ENCODE measurements at regions not wholly inside any gene's neighbourhood (a gene's known extent, or its start where the extent isn't known, plus 50 kb on each side); places are given as distances from the start of the nearest gene placed in this dataset.

GRCh38 chr13:50071379-50071778 is 56.1 kb downstream of the KCNRG start:
- no peak for TF ChIP-seq CTCF (IDR thresholded peaks at IDR 0.05; ENCODE audit: insufficient read depth, missing control alignments)
- FAIRE-seq (no peak), DNase-seq (ENCODE audit: insufficient read length, low spot score) (no peak)

DNA sequence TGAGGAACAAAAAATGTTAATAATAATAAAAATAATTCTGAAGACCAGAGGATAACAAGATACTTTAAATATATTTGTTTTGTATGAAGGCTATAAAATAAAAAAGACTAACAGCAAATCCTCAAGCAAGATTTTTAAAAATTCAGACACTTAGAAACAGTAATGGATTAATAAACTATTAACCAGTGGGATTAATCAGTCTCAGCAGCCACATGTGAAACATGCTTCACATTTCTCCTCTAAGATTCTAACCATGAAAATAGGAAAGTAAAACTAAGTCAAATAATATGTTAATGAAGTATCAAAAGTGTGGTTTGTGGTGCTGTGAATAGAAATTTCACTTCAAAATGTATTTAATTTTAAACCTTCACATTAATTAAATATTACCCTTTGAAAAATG is 57.4 kb downstream of the KCNRG start:
- FAIRE-seq (peak; percentile 48), DNase-seq (ENCODE audit: insufficient read length, low spot score) (no peak)
- TF ChIP-seq CTCF (IDR thresholded peaks at IDR 0.05; ENCODE audit: insufficient read depth, missing control alignments): no peak

- no peak for DNase-seq (ENCODE audit: insufficient read length, low spot score)
- FAIRE-seq: no peak
- no peak for TF ChIP-seq CTCF (IDR thresholded peaks at IDR 0.05; ENCODE audit: insufficient read depth, missing control alignments)
These were observed 58.1 kb downstream of the KCNRG start for GRCh38 chr13:50073340-50073739.

DNA sequence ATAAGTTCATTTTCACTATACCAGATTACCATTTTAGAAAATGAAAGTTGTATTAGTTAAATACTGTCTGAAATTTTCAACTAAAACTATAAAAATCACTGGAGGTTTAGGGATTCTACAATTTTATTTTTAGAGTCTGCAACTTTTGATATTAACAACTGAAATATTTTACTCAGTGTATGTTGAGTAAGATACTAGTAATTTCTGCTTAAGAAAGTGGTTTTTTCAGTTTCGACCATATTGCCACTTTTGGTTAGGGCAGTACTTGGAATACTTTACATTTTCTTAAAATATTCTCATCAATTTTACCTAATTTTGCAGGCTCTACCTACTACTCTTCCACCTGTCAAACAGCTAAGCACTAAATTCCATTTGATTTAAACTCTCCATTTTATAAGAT is 59.6 kb downstream of the KCNRG start:
- no peak for TF ChIP-seq CTCF (IDR thresholded peaks at IDR 0.05; ENCODE audit: insufficient read depth, missing control alignments)
- no peak for DNase-seq (ENCODE audit: insufficient read length, low spot score)
- peak; percentile 38 for FAIRE-seq

- DNase-seq (ENCODE audit: insufficient read length, low spot score) (no peak), FAIRE-seq (no peak)
- TF ChIP-seq CTCF (IDR thresholded peaks at IDR 0.05; ENCODE audit: insufficient read depth, missing control alignments): no peak
These were observed 60.4 kb downstream of the KCNRG start for GRCh38 chr13:50075619-50076097.

DNA sequence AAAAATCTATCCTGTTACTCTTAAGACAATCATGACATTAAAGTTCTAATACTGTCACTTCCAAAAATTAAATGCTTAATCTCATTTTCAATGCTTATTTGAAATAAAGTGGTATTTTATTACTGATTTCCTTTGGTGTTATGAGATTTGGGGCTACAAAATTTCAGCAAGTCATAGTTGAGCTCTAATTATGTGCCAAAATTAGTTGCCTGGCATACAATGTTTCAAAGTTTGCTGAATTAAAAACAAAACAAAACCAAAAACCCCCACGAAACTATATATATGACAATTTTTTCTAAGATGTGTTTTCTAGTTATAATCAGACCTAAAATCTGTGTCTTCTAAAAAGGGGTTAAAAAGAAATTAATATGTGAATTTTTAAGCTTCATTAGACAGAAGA is 62.2 kb downstream of the KCNRG start:
- DNase-seq (ENCODE audit: insufficient read length, low spot score) (no peak), FAIRE-seq (no peak)
- no peak for TF ChIP-seq CTCF (IDR thresholded peaks at IDR 0.05; ENCODE audit: insufficient read depth, missing control alignments)

DNA sequence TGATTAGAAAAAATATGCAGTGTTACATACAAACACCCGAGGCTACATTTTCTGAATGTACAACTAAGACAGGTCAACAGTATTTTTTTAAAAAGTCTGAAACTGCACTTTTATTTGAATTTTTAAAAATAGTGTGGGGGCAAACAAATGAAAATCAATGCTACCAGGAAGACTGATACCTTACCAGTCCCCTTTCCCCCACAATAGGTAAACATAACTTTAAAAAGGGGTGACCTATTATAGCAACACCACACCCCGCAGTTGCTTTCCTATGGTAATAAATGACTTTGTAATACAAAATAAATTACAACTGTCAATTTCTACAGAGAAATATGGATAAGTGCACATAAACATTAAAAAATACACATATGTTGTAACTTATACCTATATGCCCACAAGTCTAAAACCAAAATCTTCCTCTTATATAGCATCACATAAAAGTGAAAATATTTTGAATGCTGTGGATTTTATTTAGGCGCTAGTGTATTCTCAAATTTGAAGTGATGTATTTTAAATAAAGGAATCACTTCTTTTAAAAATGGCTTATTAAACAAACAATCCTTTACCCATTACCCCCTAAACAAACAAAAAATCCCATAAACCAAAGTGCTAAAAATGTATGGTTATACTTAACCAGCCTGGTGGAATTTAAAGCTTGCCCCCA is 63.1 kb downstream of the KCNRG start:
- TF ChIP-seq CTCF (IDR thresholded peaks at IDR 0.05; ENCODE audit: insufficient read depth, missing control alignments): no peak
- DNase-seq (ENCODE audit: insufficient read length, low spot score): no peak

More for the DNA sequence above, 63.1 kb downstream of the KCNRG start:
- FAIRE-seq: no peak

Data from D721Med (cell line).